ENCODE measurements at regions not wholly inside any gene's neighbourhood (a gene's known extent, or its start where the extent isn't known, plus 50 kb on each side); places are given as distances from the start of the nearest gene placed in this dataset.

- TF ChIP-seq CTCF (IDR thresholded peaks at IDR 0.05): no peak
- TF ChIP-seq POLR2A (IDR thresholded peaks at IDR 0.05): no peak
These were observed 101.7 kb downstream of the ADSS2 start for GRCh38 chr1:244350027-244350426.
